HG02588 (cell line): ENCODE measurements at regions not wholly inside any gene's neighbourhood (a gene's known extent, or its start where the extent isn't known, plus 50 kb on each side); places are given as distances from the start of the nearest gene placed in this dataset.

Source experiments
- ATAC-seq: cut with Tn5 transposase; IDR thresholded peaks from one replicate; pipeline ENCODE4 v1.9.1; 2021; ENCODE audit warnings: mild to moderate bottlenecking, moderate library complexity; ENCODE audit not compliant: unreplicated experiment

GRCh38 chr12:75844049-75844770, 187.4 kb downstream of the PHLDA1 start:
- no peak for ATAC-seq

DNA sequence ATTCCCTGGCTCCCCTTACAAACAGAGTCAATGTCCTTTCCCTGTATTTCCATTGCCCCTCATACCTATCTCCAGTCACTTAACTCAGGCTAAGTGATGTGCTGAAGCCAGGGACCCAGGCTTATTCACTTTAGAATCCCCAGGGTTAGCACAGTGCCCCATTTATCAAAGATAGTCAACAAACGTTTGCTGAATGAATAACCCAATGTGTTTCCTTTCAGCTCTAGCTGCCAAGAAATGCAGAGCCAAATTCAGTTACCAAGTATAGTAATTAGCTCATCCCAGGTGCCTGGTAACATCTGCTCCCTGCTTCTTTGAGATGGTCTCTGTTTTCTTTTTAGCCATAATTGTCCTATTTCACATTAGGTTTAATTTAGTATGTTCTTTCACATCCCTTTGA, 189.5 kb downstream of the PHLDA1 start:
- ATAC-seq: no peak

GRCh38 chr12:75840994-75841355, 190.6 kb downstream of the PHLDA1 start:
- ATAC-seq: no peak

DNA sequence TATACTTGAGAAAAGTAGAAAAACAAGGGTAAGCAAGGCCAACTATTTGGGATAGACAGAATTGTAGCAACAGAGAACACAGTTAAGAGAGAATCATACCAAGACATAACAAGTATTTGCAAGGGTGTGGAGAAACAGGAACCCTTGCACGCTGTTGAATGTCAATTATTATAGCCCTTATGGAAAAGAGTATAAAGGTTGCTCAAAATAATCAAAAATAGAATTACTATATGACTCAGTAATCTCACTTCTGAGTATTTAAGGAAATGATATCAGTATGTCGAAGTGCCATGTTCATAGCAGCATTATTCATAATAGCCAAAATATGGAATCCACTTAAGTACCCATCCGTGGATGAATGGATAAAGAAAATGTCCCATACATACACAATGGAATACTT, 193.3 kb downstream of the PHLDA1 start:
- ATAC-seq: no peak

- ATAC-seq: no peak
Measured at GRCh38 chr12:75837700-75838099, 193.9 kb downstream of the PHLDA1 start.

DNA sequence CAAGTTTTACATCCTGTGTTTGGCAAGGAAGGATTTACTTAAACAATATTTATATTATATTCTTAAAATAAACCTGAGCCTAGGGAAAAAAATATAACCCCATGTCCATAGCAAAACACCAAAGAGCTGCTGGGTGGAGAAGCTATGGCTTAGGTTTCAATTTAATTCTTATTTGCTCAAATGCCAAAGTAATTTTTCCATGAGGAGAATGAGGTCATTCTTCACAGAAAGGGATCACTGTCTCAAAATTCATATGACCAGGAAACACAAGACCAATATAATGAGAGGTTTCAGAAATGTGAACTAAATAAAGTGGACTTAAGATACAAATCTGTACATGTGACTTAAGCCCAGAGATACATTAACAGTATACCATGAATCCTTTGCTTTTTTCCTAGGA, 195.0 kb downstream of the PHLDA1 start:
- ATAC-seq: no peak

DNA sequence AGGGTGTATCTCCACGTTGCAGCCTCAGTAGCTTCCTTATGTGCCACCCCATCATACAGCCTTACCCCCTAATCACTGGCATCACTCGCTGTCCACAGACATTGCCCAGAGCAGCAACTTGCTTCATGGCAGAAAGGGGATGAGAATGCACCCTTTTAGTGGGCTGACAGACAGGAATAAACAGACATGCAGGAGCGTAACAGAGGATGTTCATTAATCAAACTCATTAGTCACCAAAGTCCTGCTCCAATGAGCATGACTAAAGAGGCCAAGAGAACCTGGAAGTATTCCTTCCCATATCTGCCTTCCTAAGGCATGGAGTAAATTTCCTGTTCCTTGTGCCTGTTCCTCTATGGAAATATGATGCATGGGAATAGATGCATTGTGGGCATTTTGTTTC, 197.0 kb downstream of the PHLDA1 start:
- no peak for ATAC-seq

- no peak for ATAC-seq
Measured at GRCh38 chr12:75833268-75833667, 198.3 kb downstream of the PHLDA1 start.

DNA sequence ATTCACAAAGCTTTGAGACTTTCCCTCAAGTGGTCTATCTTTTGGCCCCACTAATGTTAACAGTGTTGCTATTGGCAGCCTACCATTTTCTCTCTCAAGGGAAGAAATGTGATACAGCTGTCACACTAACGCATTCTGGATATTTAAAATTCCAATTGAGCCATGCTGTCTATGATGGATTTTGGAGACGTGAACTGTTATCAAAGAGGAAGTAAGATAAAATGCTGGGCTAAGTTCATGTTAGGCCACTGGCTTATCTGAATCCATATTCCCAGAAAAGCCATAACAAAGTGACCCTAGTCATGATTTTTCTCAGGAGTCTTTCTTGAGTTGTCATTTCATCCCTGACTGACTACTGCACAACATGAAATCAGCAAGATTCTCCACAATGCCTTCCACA, 200.2 kb downstream of the PHLDA1 start:
- no peak for ATAC-seq

DNA sequence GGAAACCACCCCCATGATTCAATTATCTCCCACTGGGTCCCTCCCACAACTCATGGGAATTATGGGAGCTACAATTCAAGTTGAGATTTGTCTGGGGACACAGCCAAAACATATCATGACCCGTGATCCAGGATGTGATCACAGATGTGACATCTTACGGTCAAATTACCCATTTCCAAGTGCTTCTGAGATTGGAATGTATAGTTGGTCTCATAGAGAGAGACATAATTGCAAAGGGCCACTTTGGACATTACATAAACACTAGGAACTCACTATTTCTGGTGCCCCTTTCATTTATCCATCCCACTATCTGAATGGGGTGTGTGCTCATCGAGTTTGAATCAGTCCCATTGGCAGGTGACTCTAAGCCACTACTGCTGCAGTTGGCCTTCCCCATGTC, 204.5 kb downstream of the PHLDA1 start:
- ATAC-seq: no peak

DNA sequence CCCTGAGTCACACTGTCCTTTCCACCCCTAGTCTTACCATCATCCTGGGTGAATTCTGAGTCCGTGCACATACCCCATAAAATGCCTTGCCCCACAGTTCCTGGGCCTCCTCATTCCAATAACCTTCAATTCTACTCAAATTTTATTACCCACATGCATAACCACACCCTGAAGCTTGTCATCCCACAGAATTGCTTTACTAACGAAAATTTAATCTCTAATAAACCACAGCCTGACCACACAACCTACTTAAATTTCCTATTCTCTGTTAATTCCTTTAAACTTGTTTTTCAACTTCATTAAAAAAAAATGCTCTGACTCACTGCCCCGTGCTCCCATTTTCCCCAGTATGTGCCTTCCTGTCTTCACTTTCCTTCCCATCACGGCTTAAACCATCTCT, 205.9 kb downstream of the PHLDA1 start:
- ATAC-seq: no peak

- ATAC-seq: no peak
Measured at GRCh38 chr12:75823475-75823874, 208.1 kb downstream of the PHLDA1 start.

GRCh38 chr12:75822416-75822815, 209.2 kb downstream of the PHLDA1 start:
- ATAC-seq: no peak

DNA sequence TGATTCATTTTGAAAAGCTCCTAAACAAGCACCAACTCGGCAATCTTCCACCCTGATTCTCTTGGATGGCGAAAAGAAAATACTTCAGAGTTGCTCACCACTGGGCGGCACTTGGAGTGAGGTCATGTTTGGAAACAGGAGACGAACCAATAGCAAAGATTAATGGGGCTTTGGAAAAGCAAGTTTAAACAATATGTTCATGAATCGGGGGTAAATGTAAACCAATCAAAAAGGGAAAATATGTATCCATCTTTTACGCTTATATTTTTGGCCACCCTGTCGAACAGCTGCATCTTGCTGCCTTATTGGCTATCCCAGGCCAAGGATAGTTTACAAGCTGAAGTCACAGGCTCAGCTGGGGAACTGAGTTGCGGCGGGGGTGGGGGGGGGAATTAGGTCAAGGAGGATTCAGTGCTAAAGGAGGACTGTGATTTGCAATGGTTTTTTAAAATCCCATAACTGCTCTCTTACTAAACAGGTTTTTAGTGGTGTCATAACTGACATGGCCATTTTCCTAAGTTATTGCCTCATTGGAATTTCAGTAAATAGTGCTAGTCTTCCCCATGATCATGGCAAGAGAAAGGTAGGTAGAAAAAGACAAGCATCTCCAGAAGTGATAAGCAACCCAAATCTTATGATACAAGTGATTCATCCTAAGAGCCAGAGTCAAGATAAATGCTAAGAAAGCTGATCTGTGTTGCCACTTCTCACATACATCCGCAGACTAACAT, 210.6 kb downstream of the PHLDA1 start:
- no peak for ATAC-seq

DNA sequence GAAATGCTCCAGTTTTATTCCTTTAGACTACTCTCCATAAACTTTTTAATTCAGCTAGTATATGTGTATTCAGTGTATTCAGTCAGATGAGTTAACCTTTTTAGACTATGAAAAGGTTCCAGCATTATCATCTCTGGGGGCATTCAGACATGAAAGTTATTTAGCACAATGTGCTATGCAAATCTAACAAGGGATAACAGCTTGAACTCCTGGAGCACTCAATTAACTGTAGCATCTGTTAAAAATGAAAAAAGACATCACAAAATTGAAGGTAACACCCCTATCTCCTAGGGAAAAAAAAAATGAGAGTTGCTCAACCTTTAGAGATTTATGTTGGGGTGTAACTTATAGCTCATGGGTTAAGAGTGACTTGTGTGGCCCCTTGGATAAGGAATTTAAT, 211.5 kb downstream of the PHLDA1 start:
- ATAC-seq: no peak

DNA sequence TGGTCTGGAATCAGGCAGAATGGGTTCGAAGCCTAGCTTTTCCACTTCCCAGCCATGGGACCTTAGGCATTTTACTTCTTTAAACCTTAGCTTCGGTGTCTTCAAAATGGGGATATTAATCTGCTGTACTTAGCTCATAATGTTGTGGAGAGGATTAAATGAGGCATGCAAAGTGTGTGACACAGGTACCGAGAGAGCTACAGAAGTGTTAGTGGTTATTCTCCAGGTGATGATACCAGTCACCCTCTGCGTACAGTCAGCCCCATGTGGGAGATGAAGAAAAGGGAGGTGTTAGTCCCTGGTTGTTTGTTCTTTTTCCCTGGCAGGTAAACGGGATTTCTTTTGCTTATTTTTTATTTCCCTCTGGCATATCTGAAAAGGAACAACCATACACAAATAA, 212.1 kb downstream of the PHLDA1 start:
- ATAC-seq: no peak

DNA sequence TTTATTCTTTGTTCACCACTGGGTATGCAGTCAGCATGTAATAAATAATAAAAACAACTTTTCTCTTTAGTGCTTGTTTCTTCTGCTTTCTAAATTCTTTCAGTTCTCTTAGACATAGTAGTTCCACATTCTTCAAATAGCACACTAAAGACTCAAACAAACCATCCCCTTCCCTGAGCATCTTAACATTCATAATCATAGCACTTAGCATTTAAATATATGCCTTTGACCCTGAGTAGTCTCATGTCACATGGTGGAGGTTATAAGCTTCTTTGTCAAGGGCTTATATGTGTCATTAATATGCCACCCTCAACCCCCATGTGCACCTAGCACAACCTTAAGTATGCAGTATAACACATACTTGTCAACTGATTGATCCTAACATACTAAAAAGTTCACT, 212.7 kb downstream of the PHLDA1 start:
- ATAC-seq: no peak

GRCh38 chr12:75816897-75817296, 214.7 kb downstream of the PHLDA1 start:
- ATAC-seq: no peak

- no peak for ATAC-seq
Measured at GRCh38 chr12:75815756-75816155, 215.8 kb downstream of the PHLDA1 start.

GRCh38 chr12:75814851-75815754, 216.5 kb downstream of the PHLDA1 start:
- ATAC-seq: no peak

DNA sequence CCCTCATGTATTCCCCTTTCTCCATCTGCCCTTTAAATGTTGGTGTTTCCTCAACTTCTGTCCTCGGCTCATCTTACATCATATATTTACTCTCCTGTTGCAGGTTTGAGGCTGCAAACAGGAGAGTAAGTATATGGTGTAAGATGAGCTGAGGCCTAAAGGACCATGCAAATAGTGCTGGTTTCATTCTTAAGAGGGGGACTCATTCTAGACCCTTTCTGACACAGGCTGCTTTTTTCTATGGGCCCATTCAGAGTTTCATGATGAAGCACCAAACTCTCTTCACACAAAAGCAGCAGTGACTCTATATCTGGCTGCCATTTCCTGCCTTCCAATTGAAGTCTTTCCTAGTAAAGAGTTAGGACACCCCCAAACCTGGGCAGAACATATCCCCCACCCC, 218.5 kb downstream of the PHLDA1 start:
- no peak for ATAC-seq
